Muscle of back (tissue), 3 donors: ENCODE measurements at regions not wholly inside any gene's neighbourhood (a gene's known extent, or its start where the extent isn't known, plus 50 kb on each side); places are given as distances from the start of the nearest gene placed in this dataset.

Experiments
- DNase-seq, 3 donors: peaks; one replicate each; pipeline versions ENCODE4 v3.0.0 to v3.0.0-alpha.2; 2013

DNA sequence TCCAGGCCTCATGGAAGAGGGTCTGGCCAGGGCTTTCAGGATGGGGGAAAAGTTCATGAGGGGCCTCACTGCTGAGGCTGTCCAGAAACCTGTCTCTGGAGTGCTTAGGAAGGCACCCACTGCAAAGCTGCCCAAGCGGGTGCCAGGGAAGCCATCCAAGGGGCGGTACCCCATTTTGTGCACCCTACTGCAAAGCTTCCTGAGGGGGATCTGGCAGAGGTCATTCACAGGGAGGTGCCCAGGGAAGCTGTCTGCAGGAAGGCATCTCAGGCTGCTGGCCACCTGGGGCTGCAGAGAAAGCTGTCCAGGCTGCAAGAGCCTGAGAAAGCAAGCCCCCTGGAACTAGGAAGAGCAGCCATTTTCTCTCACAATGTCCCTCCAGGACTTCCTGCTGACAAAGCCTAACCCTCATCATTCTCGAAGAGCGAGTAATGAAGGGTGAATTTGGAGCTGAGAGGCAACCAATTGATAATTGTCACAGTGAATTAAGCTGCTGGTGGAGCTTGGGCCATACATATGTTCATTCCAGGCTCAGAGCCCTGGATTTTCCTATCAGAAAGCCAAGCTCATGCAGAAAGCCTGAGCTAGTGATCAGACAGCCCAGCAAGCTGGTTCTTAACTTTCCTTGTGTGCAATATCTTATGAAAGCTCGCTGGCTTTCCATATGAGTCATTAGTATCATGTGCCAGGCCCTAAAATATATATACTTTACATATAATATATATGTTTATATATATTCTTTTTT lies 62.2 kb upstream of the SLC22A16 start:
- peak in 1 of 3 donors; percentile 43 for DNase-seq

DNA sequence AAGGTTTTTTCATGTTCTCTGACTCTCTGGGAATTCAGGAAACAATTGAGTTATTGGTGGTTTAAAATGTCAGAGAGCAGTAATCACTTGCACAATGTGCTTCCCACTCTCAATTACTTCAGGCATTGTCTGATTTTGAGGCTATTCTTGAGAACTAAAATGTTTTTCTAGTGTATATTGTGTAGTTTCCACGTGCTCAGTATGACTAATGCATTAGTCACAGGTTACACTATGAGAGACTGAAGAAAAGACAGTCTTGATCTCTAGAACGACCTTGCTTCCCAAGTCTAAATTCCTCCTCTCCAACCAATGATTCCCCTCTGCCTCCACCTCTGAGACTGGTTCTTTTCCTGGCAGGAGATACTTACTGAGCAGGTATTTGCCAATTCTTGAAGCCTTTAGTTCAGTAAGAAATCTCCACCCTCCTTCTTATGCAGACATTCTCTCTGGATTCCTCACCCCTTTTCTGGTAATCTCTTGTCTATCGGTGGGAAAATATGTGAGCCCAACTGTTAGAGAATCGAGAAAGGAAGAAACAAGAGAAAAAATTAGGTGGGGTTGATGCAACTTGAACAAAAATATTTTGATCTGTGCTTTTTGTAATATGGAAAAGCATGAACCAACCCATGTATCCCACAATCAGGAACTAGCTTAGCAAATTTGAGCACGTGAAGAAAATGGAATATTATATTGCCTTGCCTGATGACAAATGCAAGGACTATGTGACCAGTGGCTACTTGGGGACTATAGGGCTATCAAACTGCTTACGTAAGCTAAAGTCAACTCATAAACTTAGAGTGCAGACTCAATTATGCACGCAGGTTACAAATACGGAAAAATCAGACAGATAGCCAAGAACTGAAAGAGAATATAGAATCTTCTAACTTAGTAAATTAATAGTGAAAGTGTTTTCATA lies 61.1 kb upstream of the SLC22A16 start:
- DNase-seq: peak in 2 of 3 donors; percentile 40 to 83

DNA sequence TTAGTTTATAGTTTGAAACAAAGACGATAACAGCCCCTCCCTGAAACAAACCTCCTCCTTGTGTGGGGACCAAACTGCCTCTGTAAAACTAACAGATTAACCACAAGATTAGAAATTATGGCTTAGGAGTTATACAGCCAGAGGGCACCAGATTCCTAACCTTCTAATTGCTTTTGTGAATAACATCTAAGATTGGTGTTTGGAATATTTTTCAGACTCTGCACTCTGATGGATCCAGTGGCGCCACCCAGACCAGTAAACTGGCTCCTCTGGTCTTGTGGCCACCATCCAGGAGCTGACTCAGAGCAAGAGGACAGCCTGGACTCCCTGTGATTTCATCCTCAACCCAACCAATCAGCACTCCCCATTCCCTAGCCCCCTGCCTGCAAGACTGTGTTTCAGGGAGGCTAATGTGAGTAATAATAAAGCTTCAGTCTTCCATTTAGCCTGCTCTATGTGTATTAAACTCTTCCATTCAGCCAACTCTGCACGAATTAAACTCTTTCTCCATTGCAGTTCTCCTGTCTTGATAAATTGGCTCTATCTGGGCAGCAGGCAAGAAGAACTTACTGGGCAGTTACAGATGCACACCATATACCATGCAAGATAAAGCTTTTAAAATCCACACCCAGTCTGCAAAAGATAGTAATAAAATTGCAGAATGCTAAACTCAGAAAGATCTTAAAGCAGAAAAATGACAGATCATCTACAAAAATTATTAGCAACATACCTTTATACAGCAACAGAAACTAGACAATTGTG lies 58.5 kb upstream of the SLC22A16 start:
- no peak for DNase-seq

DNA sequence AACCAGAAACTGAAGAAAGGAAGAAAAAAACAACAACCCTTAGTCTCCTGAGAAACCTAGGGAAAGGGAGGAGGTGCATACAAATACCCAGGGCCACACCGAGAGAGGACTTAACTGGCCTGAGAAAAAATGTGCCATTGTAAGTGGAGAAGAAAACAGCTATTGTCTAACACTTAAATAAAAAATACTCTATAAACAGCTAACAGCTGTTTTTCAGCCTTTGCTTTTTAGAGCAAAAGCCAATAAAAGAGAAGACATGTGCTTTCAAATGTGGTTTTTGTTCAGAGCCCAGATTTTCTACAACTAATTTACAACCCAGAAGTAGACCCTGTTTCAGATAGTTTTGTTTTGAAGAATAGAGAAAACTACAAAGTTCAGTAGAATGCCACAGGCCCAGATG lies 56.0 kb upstream of the SLC22A16 start:
- DNase-seq: no peak

DNA sequence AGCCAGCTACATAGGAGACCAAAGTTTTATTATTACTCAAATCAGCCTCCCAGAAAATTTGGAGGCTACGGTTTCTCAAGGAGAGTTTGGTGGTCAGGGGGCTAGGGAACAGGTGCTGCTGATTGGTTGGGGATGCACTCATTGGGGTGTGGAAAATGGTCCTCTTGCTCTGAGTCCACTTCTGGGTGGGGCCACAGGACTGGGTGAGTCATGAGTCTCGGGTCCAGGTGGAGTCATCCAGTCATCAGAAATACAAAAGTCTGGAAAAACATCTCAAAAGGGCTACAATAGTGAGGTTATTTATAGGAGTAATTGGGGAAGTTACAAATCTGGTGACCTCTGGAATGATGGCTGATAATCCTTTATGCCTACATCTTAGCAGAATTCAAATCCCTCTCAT lies 54.3 kb upstream of the SLC22A16 start:
- DNase-seq: no peak

DNA sequence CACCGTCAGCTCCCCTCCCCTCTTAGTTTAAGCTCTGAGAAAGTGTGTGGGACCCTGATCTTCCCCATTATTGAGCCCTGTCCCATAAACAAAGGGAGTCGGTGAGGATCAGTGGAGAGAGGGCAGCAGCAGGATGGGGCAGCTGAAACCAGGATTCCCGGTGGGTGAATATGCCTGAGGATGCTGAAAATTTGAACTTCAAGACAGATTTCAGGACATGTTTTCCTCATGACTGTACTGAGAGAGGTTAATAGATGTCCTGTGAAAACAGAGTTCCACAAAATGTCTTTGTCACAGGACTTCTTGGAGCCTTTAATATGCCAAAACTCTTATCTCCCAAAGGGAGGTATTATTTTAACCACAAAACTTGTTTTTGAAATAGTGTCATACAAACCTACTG lies 53.5 kb upstream of the SLC22A16 start:
- no peak for DNase-seq

DNA sequence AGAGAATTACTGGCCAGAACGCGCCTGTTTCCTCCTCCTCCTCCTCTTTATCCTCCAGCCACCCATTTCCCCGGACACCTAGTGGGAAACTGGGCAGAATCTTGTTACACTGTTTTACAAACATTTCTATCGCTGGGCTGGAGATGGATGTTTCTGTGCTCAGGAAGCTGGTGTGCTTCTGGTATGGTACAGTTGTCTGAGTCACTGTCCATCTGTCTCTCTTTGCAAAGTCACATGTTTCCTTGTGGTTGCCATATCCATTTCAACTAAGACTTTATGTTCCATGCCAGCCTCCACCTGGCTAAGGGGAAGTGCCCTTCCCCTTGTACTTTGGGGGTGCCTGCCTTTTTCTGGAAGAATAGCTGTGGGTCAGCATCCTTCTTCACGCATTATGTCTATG lies 52.9 kb upstream of the SLC22A16 start:
- DNase-seq: no peak

DNA sequence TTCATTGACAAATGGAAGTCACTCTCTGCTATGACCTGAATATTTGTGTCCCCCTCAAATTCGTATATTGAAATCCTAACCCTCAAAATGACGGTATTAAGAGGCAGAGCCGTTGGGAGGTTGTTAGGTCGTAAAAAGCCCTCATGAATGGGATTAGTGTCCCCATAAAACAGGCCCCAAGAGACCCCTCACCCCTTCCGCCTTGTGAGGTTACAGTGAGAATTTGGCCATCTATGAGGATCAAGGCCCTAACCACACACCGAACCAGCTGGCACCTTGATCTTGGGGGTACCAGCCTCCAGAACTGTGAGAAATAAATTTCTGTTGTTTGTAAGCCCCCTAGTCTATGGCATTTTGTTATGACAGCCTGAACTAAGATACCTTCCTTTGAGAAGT lies 52.5 kb upstream of the SLC22A16 start:
- DNase-seq: no peak

DNA sequence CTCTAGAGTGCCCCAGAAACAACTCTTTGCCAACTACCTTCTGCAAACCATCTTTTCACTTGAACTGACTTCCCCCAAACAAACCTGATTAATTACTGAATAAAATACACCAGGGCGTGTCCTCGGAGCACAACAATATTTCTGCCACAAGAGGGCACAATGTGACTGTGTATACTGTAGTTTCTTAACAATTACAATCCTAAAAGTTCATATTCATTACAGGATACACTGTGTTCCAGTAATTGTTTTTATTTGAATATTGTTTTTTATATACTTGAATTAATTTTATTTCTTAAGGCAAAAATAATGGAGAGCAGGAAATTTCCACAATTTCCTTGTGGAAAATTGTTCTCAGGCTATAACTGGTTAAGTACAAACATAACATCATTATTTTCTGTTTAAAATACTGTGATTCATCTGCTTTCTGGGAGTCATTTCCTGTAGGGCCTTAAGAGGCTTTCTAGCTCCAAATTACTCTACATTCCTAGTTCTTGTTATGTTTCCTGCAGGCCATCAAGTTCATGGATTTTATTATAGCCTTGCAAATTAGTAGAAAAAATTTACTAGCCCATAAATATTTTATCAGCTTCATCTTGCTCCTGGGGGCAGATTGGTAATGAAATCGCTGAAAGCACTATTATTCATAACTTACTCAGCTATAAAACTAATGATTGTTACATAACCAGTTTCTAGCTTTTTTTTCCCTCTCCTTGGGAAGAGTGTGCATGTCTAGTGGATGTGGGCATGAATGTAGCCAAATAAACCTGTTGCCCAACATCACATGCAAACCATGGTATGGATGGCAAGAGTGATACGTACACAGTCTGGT lies 51.9 kb upstream of the SLC22A16 start:
- DNase-seq: peak; percentile 67 to 84 (median 77)

DNA sequence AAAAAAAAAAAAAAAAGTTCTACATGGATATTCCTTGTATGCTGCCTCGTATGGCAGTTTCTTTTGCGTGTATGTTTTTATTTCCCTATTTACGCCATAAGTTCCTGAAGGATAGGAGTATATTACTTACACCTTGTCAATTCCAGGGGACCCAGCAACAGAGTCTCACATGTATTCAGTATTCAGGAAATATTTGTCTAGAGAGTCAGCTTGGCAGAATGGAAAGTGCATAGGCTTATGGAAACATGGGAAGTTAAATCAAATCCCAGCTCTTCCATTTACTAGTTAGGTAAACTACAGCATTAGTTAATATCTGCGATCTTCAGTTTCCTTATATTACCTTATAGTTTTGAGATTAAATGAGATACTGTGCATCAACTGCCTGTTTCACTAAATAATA lies 51.1 kb upstream of the SLC22A16 start:
- no peak for DNase-seq

DNA sequence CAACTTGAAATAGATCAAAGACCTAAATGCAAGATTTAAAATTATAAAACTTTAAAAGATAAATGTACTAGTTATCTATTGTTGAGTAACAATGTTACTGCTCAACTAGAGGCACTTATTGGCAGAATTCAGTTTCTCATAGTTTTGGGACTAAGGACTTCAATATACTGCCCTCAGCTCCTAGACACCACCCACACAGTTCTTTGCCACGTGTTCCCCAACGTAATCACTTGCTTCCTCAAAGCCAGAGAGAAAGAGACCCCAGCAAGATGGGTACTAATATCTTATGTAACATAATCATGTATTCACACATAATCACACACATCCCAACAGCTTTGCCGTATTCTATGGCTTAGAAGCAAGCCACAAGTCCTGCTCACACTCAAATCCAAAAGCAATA lies 50.3 kb upstream of the SLC22A16 start:
- DNase-seq: no peak
